HEK293 (cell line): ENCODE measurements at regions not wholly inside any gene's neighbourhood (a gene's known extent, or its start where the extent isn't known, plus 50 kb on each side); places are given as distances from the start of the nearest gene placed in this dataset.

Source experiments
- HOXC10 ChIP-seq: sonication (generic); formaldehyde crosslinking; IDR thresholded peaks from 2 replicates; pipeline ENCODE4 v1.8.1; 2023; ENCODE audit warnings: mild to moderate bottlenecking, missing genetic modification reagents
- SETDB1 ChIP-seq: IDR thresholded peaks from one replicate; pipeline ENCODE4 v1.6.1; 2017; ENCODE audit warnings: mild to moderate bottlenecking, low read length, moderate library complexity, mixed read lengths; ENCODE audit not compliant: insufficient read length
- YY1 ChIP-seq: fragments of 450-650 bp; formaldehyde crosslinking; IDR thresholded peaks from 2 replicates; pipeline ENCODE4 v1.5.1; 2018; ENCODE audit warnings: missing biosample characterization, missing genetic modification characterization
- ZNF239 ChIP-seq: fragments of 450-650 bp; formaldehyde crosslinking; IDR thresholded peaks from 2 replicates; pipeline ENCODE4 v1.5.1; 2016; ENCODE audit warnings: missing biosample characterization, missing genetic modification characterization
- ZNF266 ChIP-seq: fragments of 450-650 bp; formaldehyde crosslinking; IDR thresholded peaks from 2 replicates; pipeline ENCODE4 v1.5.1; 2016; ENCODE audit warnings: missing biosample characterization, missing genetic modification characterization, low read depth
- ZNF274 ChIP-seq, 2 experiments: fragments of 200-500 bp in 1 of 2; fragments of 450-650 bp in 1 of 2; sonication (Bioruptor generic) in 1 of 2; formaldehyde crosslinking in 1 of 2; IDR thresholded peaks; 2 replicates each; pipeline versions ENCODE4 v1.5.1 to v1.6.1; 2014 to 2016; ENCODE audit warnings: borderline replicate concordance in 1 of 2, inconsistent platforms in 1 of 2, low read length in 1 of 2, missing biosample characterization in 1 of 2, missing genetic modification characterization in 1 of 2
- ZNF596 ChIP-seq: fragments of 450-650 bp; IDR thresholded peaks from 2 replicates; pipeline ENCODE4 v1.5.0; 2018; ENCODE audit warnings: missing biosample characterization, mild to moderate bottlenecking, missing genetic modification characterization, moderate library complexity
- ZSCAN30 ChIP-seq: fragments of 450-650 bp; IDR thresholded peaks from 2 replicates; pipeline ENCODE4 v1.5.1; 2018; ENCODE audit warnings: missing biosample characterization, mild to moderate bottlenecking, missing genetic modification characterization, moderate library complexity
- TF ChIP-seq, protein P1 (sequence below): fragments of 450-650 bp; formaldehyde crosslinking; IDR thresholded peaks from 2 replicates; pipeline ENCODE4 v1.5.1; 2016; ENCODE audit warnings: missing biosample characterization, missing genetic modification characterization, low read depth
- TF ChIP-seq, protein P2 (sequence below): fragments of 450-650 bp; formaldehyde crosslinking; IDR thresholded peaks from 2 replicates; pipeline ENCODE4 v1.5.1; 2016; ENCODE audit warnings: missing biosample characterization, missing genetic modification characterization
- TF ChIP-seq, protein P3 (sequence below): IDR thresholded peaks from 2 replicates; pipeline ENCODE4 v1.6.1; 2011; ENCODE audit warnings: mild to moderate bottlenecking, low read depth, low read length, borderline replicate concordance
- TF ChIP-seq, protein P4 (sequence below): fragments of 450-650 bp; formaldehyde crosslinking; IDR thresholded peaks from 2 replicates; pipeline ENCODE4 v1.5.1; 2016; ENCODE audit warnings: missing biosample characterization, missing genetic modification characterization

DNA sequence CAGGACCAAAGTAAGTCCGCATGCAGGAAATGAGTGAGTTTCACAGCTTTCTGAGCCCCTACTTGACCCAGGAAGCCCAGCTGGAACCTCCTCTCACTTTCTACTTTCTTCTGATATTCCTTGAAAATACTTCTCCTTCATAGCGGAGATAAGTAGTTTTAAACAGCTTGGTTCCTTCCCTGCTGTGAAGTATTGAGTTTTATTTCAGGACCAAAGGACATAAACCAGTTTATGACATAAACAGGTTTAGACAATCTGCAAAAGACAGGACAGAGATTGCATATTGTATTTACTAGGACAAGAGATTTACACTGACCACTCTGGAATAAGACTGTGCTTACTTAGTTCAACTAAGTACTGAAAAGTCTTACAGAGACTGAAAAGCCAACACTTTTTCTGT lies 54.8 kb downstream of the PAGE2 start:
- TF ChIP-seq, protein P1, sequence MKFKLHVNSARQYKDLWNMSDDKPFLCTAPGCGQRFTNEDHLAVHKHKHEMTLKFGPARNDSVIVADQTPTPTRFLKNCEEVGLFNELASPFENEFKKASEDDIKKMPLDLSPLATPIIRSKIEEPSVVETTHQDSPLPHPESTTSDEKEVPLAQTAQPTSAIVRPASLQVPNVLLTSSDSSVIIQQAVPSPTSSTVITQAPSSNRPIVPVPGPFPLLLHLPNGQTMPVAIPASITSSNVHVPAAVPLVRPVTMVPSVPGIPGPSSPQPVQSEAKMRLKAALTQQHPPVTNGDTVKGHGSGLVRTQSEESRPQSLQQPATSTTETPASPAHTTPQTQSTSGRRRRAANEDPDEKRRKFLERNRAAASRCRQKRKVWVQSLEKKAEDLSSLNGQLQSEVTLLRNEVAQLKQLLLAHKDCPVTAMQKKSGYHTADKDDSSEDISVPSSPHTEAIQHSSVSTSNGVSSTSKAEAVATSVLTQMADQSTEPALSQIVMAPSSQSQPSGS, result no peak
- TF ChIP-seq, protein P2, sequence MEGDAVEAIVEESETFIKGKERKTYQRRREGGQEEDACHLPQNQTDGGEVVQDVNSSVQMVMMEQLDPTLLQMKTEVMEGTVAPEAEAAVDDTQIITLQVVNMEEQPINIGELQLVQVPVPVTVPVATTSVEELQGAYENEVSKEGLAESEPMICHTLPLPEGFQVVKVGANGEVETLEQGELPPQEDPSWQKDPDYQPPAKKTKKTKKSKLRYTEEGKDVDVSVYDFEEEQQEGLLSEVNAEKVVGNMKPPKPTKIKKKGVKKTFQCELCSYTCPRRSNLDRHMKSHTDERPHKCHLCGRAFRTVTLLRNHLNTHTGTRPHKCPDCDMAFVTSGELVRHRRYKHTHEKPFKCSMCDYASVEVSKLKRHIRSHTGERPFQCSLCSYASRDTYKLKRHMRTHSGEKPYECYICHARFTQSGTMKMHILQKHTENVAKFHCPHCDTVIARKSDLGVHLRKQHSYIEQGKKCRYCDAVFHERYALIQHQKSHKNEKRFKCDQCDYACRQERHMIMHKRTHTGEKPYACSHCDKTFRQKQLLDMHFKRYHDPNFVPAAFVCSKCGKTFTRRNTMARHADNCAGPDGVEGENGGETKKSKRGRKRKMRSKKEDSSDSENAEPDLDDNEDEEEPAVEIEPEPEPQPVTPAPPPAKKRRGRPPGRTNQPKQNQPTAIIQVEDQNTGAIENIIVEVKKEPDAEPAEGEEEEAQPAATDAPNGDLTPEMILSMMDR, result no peak
- TF ChIP-seq YY1 (tag by site-specific recombination), result no peak
- TF ChIP-seq, protein P3, sequence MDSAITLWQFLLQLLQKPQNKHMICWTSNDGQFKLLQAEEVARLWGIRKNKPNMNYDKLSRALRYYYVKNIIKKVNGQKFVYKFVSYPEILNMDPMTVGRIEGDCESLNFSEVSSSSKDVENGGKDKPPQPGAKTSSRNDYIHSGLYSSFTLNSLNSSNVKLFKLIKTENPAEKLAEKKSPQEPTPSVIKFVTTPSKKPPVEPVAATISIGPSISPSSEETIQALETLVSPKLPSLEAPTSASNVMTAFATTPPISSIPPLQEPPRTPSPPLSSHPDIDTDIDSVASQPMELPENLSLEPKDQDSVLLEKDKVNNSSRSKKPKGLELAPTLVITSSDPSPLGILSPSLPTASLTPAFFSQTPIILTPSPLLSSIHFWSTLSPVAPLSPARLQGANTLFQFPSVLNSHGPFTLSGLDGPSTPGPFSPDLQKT, result no peak
- TF ChIP-seq SETDB1, result no peak
- TF ChIP-seq ZNF274 (IDR thresholded peaks at IDR 0.05; ENCODE audit: low read length), result no peak
- TF ChIP-seq ZNF274 (tag by site-specific recombination; IDR thresholded peaks at IDR 0.05; ENCODE audit: borderline replicate concordance), result no peak
- no peak for TF ChIP-seq ZNF239 (tag by site-specific recombination)
- TF ChIP-seq, protein P4, sequence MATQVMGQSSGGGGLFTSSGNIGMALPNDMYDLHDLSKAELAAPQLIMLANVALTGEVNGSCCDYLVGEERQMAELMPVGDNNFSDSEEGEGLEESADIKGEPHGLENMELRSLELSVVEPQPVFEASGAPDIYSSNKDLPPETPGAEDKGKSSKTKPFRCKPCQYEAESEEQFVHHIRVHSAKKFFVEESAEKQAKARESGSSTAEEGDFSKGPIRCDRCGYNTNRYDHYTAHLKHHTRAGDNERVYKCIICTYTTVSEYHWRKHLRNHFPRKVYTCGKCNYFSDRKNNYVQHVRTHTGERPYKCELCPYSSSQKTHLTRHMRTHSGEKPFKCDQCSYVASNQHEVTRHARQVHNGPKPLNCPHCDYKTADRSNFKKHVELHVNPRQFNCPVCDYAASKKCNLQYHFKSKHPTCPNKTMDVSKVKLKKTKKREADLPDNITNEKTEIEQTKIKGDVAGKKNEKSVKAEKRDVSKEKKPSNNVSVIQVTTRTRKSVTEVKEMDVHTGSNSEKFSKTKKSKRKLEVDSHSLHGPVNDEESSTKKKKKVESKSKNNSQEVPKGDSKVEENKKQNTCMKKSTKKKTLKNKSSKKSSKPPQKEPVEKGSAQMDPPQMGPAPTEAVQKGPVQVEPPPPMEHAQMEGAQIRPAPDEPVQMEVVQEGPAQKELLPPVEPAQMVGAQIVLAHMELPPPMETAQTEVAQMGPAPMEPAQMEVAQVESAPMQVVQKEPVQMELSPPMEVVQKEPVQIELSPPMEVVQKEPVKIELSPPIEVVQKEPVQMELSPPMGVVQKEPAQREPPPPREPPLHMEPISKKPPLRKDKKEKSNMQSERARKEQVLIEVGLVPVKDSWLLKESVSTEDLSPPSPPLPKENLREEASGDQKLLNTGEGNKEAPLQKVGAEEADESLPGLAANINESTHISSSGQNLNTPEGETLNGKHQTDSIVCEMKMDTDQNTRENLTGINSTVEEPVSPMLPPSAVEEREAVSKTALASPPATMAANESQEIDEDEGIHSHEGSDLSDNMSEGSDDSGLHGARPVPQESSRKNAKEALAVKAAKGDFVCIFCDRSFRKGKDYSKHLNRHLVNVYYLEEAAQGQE, result no peak
- TF ChIP-seq ZNF596 (tag by site-specific recombination), result 0 out of 2 replicates have a peak, but pooled peaks have one; percentile 25
- no peak for TF ChIP-seq ZNF266 (tag by site-specific recombination)
- no peak for TF ChIP-seq HOXC10 (CRISPR knock-in tag)
- TF ChIP-seq ZSCAN30, result no peak
